GM18498 (cell line): ENCODE measurements at regions not wholly inside any gene's neighbourhood (a gene's known extent, or its start where the extent isn't known, plus 50 kb on each side); places are given as distances from the start of the nearest gene placed in this dataset.

Experiments used
- ATAC-seq: cut with Tn5 transposase; IDR thresholded peaks from one replicate; pipeline ENCODE4 v1.9.1; 2021; ENCODE audit warnings: mild to moderate bottlenecking, moderate library complexity; ENCODE audit not compliant: unreplicated experiment

GRCh38 chr6:11366183-11366933, 133.9 kb upstream of the NEDD9 start:
- ATAC-seq: peak; percentile 85

- ATAC-seq: no peak
Measured at GRCh38 chr6:11364971-11365397, 132.5 kb upstream of the NEDD9 start.

- ATAC-seq: no peak
Measured at GRCh38 chr6:11363881-11364576, 131.6 kb upstream of the NEDD9 start.

- no peak for ATAC-seq
Measured at GRCh38 chr6:11362564-11362963, 130.1 kb upstream of the NEDD9 start.

GRCh38 chr6:11358904-11359830, 126.7 kb upstream of the NEDD9 start:
- no peak for ATAC-seq

- no peak for ATAC-seq
Measured at GRCh38 chr6:11357285-11357684, 124.8 kb upstream of the NEDD9 start.

- no peak for ATAC-seq
Measured at GRCh38 chr6:11356404-11357155, 124.1 kb upstream of the NEDD9 start.

- peak; percentile 58 for ATAC-seq
Measured at GRCh38 chr6:11353921-11354389, 121.5 kb upstream of the NEDD9 start.

- no peak for ATAC-seq
Measured at GRCh38 chr6:11350294-11350693, 117.8 kb upstream of the NEDD9 start.

GRCh38 chr6:11349880-11350279, 117.4 kb upstream of the NEDD9 start:
- ATAC-seq: no peak

GRCh38 chr6:11346516-11346915, 114.0 kb upstream of the NEDD9 start:
- ATAC-seq: peak; percentile 72

- no peak for ATAC-seq
Measured at GRCh38 chr6:11345536-11345935, 113.1 kb upstream of the NEDD9 start.

GRCh38 chr6:11343963-11344723, 111.7 kb upstream of the NEDD9 start:
- ATAC-seq: no peak

GRCh38 chr6:11341867-11342266, 109.4 kb upstream of the NEDD9 start:
- ATAC-seq: no peak

- no peak for ATAC-seq
Measured at GRCh38 chr6:11341303-11341702, 108.8 kb upstream of the NEDD9 start.

GRCh38 chr6:11339380-11339779, 106.9 kb upstream of the NEDD9 start:
- no peak for ATAC-seq

GRCh38 chr6:11337306-11337705, 104.8 kb upstream of the NEDD9 start:
- no peak for ATAC-seq

GRCh38 chr6:11335826-11336225, 103.4 kb upstream of the NEDD9 start:
- ATAC-seq: no peak

- peak; percentile 62 for ATAC-seq
Measured at GRCh38 chr6:11333132-11333849, 100.8 kb upstream of the NEDD9 start.
